ENCODE measurements at regions not wholly inside any gene's neighbourhood (a gene's known extent, or its start where the extent isn't known, plus 50 kb on each side); places are given as distances from the start of the nearest gene placed in this dataset.

DNA sequence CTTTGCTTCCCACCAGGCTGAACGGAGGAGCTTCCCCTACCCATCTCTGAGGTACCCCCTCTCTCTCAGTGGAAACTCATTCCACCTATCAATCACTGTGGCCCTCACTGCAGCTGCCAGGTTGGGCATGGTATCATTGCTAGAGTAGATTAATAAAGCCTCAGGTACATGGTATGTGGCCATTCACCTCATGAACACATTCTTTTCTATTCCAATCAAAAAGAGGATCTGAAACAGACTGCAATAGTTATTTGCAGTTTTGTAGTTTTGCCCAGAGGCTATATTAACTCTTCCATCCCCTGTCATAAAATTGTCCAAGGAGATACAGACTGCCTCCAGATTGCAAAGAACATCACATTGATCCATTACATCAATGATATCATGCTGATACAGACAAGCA lies 85.8 kb upstream of the MVB12B start:
- DNase-seq (ENCODE audit: low spot score): no peak

DNA sequence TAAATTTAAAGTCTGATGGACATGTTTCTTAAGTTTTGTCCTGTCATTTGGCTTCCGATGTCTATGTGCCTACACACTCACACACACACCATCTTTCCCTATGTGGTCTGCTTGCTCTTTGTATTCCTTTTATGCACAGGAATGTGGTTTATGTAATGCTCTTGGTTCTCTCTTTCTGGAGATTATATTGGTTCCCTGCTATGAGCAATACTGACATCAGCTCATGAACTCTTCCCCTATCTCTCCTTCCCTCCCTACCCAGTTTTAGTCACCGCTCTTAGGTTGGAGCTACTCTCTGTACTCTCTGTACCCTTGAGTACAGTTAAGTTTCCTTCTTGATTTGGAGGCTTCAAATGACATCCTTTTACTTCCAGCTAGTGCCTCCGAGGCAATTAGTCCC lies 77.9 kb upstream of the MVB12B start:
- DNase-seq (ENCODE audit: low spot score): no peak

DNA sequence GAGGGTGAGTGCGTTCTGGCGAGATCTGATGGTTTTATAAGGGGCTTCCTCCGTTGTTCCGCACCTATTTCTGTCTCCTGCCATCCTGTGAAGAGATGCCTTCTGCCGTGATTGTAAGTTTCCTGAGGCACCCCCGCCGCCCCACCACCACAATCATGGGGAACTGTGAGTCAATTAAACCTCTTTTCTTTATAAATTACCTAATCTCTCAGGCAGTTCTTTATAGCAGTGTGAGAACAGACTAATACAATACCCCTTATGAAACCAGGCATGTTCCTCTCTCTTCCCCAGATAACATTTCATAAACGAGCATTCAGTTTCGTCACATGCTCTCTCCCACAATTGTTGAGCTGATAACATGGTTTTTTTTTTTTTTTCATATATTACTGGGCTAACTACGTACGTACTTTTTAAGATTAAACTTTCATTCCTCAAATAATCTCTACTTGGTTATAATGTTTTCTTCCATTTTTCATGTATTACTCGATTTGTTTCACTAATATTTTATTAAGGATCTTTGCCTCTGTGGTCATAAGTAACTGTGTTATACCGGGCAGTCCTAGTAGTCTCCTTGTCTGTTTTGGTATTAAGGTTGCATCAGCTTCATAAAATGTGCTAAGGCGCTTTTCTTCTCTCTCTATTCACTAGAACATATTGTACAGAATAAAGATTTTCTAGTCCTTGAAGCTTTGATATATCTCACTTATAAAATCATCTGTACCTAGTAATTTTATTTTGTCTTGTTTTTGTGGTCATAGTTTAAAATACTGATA lies 64.9 kb upstream of the MVB12B start:
- DNase-seq (ENCODE audit: low spot score): no peak

DNA sequence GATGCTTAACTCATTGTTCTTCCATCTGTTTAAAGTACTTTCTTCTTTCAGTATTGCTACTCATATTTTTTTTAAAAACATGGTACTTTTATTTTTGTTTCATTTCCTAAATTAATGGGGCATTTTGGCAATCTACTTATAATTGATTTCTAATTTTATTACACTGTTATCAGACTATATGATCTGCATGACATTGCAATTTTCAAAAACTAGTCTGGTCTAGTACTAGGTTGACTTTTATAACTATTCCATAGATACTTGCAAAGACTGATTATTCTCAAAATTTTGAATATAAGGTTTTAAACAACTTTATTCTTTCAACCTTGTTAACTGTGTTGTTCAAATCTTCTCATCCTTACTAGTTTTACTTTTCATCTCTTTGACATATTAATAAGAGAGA lies 63.9 kb upstream of the MVB12B start:
- no peak for DNase-seq (ENCODE audit: low spot score)

DNA sequence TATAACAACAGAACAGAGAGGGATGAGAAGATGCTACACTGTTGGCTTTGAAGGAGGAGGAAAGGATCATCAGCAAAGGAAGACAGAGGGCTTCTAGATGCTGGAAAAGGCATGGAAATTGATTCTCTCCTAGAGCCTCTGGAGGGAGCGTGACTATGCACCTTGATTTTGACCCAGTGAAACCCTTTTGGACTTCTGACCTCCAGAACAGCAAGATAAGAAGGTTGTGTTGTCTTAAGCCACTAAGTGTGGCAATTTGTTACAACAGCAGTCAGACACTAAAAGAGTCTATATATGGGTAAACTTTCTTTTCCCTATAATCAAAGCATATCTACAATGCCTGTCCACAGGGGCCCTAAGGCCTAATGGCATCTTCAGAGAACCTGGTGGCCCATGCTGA lies 56.1 kb upstream of the MVB12B start:
- DNase-seq (ENCODE audit: low spot score): no peak

DNA sequence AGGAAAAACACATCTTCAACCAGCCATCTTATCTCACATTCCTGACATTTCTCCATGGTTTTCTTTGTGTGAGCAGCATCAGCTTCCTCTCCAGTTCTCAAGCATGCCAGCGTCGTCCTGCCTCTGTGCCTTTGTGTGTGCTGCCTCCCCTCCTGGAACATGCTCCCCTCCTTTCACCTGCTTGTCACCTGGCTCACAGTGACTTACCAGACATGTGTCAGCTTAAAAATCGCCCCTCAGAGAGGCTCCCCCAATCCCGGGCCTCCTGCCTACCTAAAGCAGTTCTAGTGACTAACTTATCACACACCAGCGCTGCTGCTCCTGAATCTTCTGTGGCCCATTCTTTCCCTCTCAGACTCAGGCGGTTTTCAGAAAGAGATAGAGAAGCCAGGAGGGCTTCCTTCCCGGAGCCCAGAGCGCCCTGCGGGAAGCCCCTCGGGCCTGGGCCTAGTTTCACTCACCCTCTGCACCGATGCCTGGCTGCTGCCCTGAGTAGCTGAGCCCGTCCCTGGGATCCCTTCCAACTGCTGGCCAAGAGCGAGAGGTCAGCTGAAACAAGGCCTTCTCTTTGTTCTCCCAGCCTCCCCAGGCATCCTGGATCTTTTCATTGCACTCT lies 51.1 kb upstream of the MVB12B start:
- DNase-seq (ENCODE audit: low spot score): no peak

DNA sequence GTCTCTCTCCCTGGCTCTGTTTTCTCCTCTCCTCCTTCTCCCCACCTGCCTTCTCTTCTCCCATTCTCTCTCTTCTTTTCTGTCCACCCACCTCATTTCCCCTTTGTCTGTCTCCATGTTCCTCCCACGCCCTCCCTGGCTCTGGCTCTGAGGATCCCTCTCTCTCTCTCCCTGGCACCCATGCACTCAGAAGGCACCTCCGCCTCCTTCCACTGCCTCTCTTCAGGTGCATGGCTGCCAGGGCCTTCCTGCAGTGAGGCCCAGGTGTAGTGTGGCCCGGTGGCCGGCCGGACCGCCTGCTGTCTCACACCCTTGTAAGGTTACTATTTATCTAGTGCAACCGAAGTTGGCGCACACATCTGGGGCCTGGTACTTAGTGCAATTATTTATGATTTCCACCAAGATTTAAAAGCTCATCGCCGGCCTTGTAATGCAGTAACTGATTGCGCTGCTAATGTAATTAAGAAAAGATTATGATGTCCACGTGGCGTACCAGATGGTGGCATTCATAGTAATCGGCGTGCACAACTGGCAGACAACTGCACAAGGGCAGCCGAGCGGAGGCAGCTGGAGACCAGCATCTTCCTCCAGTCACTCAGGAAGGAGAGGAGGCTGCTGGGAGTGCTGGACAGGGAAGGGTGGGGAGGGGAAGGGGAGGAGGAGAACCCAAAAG lies 50.4 kb upstream of the MVB12B start:
- DNase-seq (ENCODE audit: low spot score): no peak
